Suprapubic skin (tissue), 4 donors: ENCODE measurements at regions not wholly inside any gene's neighbourhood (a gene's known extent, or its start where the extent isn't known, plus 50 kb on each side); places are given as distances from the start of the nearest gene placed in this dataset.

Experiments
- DNase-seq, 2 donors: peaks; one replicate each; pipeline ENCODE4 v3.0.0-alpha.2; 2019; ENCODE audit warnings: low spot score in 2 of 2
- H3K27ac ChIP-seq: fragments of 200-600 bp; sonication (generic); one replicate; pipeline ENCODE4 v1.5.1; 2019
- H3K27me3 ChIP-seq: fragments of 200-600 bp; sonication (generic); one replicate; pipeline ENCODE4 v1.5.1; 2019
- H3K36me3 ChIP-seq: fragments of 200-600 bp; sonication (generic); one replicate; pipeline ENCODE4 v1.5.1; 2019
- H3K4me1 ChIP-seq: fragments of 200-600 bp; sonication (generic); one replicate; pipeline ENCODE4 v1.5.1; 2019
- H3K4me3 ChIP-seq: fragments of 200-600 bp; sonication (generic); one replicate; pipeline ENCODE4 v1.5.1; 2019; ENCODE audit warnings: mild to moderate bottlenecking
- H3K9me3 ChIP-seq: fragments of 200-600 bp; sonication (generic); one replicate; pipeline ENCODE4 v1.5.1; 2019
- EP300 ChIP-seq: sonication (generic); formaldehyde crosslinking; IDR thresholded peaks from one replicate; pipeline ENCODE4 v1.6.1; 2017; ENCODE audit warnings: antibody characterized with exemption
- POLR2A ChIP-seq, 2 donors: fragments of 450-650 bp; IDR thresholded peaks; one replicate each; pipeline ENCODE4 v1.6.1; 2017; ENCODE audit warnings: antibody characterized with exemption in 2 of 2, mild to moderate bottlenecking in 2 of 2, moderate library complexity in 2 of 2
- POLR2AphosphoS5 ChIP-seq, 3 donors: sonication (generic); formaldehyde crosslinking; IDR thresholded peaks; one replicate each; pipeline ENCODE4 v1.6.1; 2017; ENCODE audit warnings: antibody characterized with exemption in 3 of 3
- WGBS: methylation state at CpG from one replicate; pipeline ENCODE4 v1.1.5; 2018; 5-methylcytosine and 5-hydroxymethylcytosine counted together
- TF ChIP-seq, protein P1 (sequence below), 2 donors: fragments of 200-600 bp in 1 of 2; fragments of 450-650 bp in 1 of 2; sonication (generic) in 1 of 2; IDR thresholded peaks; one replicate each; pipeline ENCODE4 v1.5.1; 2016 to 2019; ENCODE audit warnings: antibody characterized with exemption in 2 of 2, mild to moderate bottlenecking in 1 of 2, moderate library complexity in 1 of 2

DNA sequence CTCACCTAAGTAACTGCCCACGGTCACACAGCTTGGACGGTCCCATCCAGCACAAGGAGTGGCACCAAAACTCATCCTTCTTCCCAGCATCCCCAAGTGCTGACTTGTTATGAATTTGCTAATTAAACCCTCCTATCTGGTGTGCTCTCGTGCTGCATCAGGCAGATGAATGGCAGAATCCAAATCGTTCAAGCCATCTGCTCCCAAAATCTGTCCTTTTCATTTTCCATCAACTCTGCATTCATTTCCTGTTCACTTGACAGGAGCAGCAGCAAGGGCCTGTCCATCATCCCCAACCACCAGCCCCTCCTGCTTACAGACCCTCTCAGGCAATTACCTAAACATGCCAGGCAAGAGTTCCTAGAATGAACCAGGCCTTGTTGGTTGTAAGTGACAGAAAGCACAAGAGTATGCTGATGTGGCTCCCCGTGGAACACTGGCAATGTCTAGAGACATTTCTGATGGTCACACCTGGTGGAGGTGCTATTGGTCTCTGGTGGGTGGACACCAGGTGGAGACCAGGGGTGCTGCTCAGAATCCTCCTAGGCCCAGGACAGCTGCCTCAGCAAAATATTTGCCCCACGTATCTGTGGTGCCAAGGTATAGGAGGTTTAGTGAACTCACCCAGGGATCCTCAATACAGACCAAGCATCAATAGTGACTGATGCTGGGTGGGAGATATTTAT lies 832.5 kb downstream of the TBC1D22A start:
- DNase-seq, result peak in 1 of 2 donors; percentile 15
- TF ChIP-seq EP300, result no peak
- no peak for TF ChIP-seq POLR2A (IDR thresholded peaks at IDR 0.05)
- TF ChIP-seq, protein P1, sequence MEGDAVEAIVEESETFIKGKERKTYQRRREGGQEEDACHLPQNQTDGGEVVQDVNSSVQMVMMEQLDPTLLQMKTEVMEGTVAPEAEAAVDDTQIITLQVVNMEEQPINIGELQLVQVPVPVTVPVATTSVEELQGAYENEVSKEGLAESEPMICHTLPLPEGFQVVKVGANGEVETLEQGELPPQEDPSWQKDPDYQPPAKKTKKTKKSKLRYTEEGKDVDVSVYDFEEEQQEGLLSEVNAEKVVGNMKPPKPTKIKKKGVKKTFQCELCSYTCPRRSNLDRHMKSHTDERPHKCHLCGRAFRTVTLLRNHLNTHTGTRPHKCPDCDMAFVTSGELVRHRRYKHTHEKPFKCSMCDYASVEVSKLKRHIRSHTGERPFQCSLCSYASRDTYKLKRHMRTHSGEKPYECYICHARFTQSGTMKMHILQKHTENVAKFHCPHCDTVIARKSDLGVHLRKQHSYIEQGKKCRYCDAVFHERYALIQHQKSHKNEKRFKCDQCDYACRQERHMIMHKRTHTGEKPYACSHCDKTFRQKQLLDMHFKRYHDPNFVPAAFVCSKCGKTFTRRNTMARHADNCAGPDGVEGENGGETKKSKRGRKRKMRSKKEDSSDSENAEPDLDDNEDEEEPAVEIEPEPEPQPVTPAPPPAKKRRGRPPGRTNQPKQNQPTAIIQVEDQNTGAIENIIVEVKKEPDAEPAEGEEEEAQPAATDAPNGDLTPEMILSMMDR (IDR thresholded peaks at IDR 0.05), result no peak
- TF ChIP-seq POLR2AphosphoS5 (IDR thresholded peaks at IDR 0.05), result no peak
- H3K9me3 ChIP-seq, result no peaks in the 10 kb centered on the region
- no peaks in the 10 kb centered on the region for H3K4me1 ChIP-seq
- peaks cover 4% of the 10 kb centered on the region for H3K27me3 ChIP-seq
- no peak overlapping the region for H3K27ac ChIP-seq
- 87% methylated on average over 6 of the region's 6 CpGs for WGBS
- no peak overlapping the region for H3K4me3 ChIP-seq
- no peaks in the 10 kb centered on the region for H3K36me3 ChIP-seq

DNA sequence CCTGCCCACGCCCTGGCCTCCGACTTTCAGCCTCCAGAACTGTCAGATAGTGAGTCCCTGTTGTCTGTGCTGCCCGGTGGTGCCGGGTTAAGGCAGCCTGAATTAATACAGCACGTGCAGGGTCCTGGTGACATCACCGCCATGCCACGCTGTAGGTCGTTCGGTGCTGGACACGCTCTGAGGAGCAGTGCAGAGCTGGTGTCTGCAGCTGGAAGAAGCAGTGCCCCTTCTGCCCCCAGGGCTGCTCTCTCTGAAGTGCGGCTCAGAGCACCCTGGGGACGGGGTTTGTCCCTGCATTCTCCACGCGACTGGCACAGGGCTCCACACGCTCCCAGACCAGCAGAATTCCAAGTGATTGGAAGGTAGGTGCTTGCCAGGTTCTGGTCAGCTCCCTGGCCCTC lies 831.5 kb downstream of the TBC1D22A start:
- Histone ChIP-seq H3K27ac (no peak overlapping the region), H3K36me3 (no peaks in the 10 kb centered on the region), H3K9me3 (no peaks in the 10 kb centered on the region), H3K27me3 (peaks cover 8% of the 10 kb centered on the region), H3K4me1 (no peaks in the 10 kb centered on the region), H3K4me3 (no peak overlapping the region)
- WGBS, result 90% methylated on average over 11 of the region's 15 CpGs
- peak in 1 of 2 donors; percentile 66 for DNase-seq
- TF ChIP-seq POLR2AphosphoS5 (IDR thresholded peaks at IDR 0.05) (no peak), POLR2A (IDR thresholded peaks at IDR 0.05) (no peak), EP300 (no peak)
- TF ChIP-seq, protein P1 (IDR thresholded peaks at IDR 0.05), result no peak

DNA sequence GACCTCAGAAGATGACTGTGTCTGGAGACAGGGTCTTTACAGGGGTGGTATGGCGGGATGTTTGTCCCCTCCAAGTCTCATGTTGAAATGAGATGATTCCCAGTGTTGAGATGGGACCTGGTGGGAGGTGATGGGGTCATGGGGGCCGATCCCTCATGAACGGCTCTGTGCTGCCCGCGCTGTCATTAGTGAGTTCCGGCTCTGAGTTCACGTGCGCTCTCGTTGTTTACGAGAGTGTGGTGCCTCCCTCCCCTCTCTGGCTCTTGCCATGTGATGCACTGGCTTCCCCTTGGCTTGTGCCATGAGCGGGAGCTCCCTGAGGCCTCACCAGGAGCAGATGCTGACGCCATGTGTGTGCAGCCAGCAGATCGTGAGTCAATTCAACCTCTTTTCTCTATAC lies 830.8 kb downstream of the TBC1D22A start:
- Histone ChIP-seq H3K27ac (no peak overlapping the region), H3K27me3 (peaks cover 12% of the 10 kb centered on the region), H3K9me3 (no peaks in the 10 kb centered on the region), H3K4me1 (no peaks in the 10 kb centered on the region), H3K36me3 (no peaks in the 10 kb centered on the region), H3K4me3 (no peak overlapping the region)
- no peak for TF ChIP-seq EP300
- TF ChIP-seq POLR2AphosphoS5 (IDR thresholded peaks at IDR 0.05), result no peak
- TF ChIP-seq POLR2A (IDR thresholded peaks at IDR 0.05), result no peak
- TF ChIP-seq, protein P1 (IDR thresholded peaks at IDR 0.05), result no peak
- 93% methylated on average over 13 of the region's 13 CpGs for WGBS
- peak in 1 of 2 donors; percentile 47 for DNase-seq

DNA sequence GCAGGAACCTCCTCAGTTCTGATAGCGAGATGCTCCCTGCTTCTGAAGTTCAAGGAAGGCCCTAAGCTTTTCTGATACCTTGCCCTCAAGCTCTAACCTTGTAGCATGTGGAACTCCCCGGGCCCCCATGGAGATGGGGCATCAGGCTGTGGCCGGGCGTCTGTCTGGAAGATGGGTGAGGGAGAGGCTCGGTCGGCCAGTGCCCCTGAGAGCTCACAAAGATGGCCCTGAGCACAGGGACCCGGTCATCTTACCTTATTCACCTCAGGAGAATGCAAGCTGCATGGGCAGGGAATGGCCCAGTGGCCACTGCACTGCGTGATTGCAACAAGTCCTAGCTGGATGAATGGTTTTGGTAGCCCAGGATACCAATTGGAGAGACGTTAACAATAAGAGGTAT lies 830.3 kb downstream of the TBC1D22A start:
- 94% methylated on average over 9 of the region's 9 CpGs for WGBS
- no peaks in the 10 kb centered on the region for H3K4me1 ChIP-seq
- no peak overlapping the region for H3K4me3 ChIP-seq
- H3K36me3 ChIP-seq, result no peaks in the 10 kb centered on the region
- H3K9me3 ChIP-seq, result no peaks in the 10 kb centered on the region
- no peak overlapping the region for H3K27ac ChIP-seq
- peak in 1 of 2 donors; percentile 60 for DNase-seq
- TF ChIP-seq POLR2A (IDR thresholded peaks at IDR 0.05) (no peak), EP300 (no peak), POLR2AphosphoS5 (IDR thresholded peaks at IDR 0.05) (no peak)
- TF ChIP-seq, protein P1 (IDR thresholded peaks at IDR 0.05), result no peak
- peaks cover 12% of the 10 kb centered on the region for H3K27me3 ChIP-seq

DNA sequence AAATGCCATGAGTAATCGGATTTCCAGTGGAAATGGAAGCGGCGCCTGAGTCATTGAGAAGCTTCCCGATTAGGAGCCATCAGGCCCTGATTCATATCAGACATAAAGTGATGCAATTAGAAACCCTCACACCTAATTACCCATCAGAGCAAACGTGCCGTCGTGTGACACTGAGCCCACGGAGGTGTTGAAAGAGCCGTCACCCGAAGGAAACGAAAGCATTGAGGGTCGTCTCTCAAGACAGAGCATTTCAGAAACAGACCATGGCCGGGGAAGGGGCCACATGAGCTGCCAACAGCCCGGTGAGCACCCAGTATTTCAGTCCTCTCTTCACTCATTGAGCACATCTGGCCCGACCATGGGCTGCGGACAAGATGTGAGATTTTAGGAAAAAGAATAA lies 829.3 kb downstream of the TBC1D22A start:
- Histone ChIP-seq H3K4me1 (no peaks in the 10 kb centered on the region), H3K27me3 (peaks cover 12% of the 10 kb centered on the region), H3K36me3 (no peaks in the 10 kb centered on the region), H3K9me3 (no peaks in the 10 kb centered on the region), H3K4me3 (no peak overlapping the region), H3K27ac (no peak overlapping the region)
- WGBS, result 72% methylated on average over 16 of the region's 16 CpGs
- no peak for TF ChIP-seq POLR2A (IDR thresholded peaks at IDR 0.05)
- peak; percentile 2 to 55 for DNase-seq
